GM23248 (cell line): ENCODE measurements at regions not wholly inside any gene's neighbourhood (a gene's known extent, or its start where the extent isn't known, plus 50 kb on each side); places are given as distances from the start of the nearest gene placed in this dataset.

Experiments
- DNase-seq: peaks from one replicate; pipeline ENCODE4 v3.0.0-alpha.2; 2015
- H2AFZ ChIP-seq: fragments of 200-600 bp; sonication (generic); 2 replicates; pipeline ENCODE4 v1.6.1; 2016; ENCODE audit warnings: antibody characterized with exemption
- H3F3A ChIP-seq: fragments of 200-600 bp; sonication (generic); 2 replicates; pipeline ENCODE4 v1.6.1; 2016; ENCODE audit warnings: mild to moderate bottlenecking, antibody characterized with exemption, mixed run types; ENCODE audit not compliant: insufficient read depth
- H3K27ac ChIP-seq: fragments of 200-600 bp; sonication (generic); 2 replicates; pipeline ENCODE4 v1.5.1; 2016; ENCODE audit warnings: mild to moderate bottlenecking
- H3K27me3 ChIP-seq: fragments of 200-600 bp; sonication (generic); replicated peaks from 2 replicates; pipeline ENCODE4 v1.6.1; 2016; ENCODE audit warnings: mild to moderate bottlenecking; ENCODE audit not compliant: insufficient read depth
- H3K36me3 ChIP-seq: fragments of 200-600 bp; sonication (generic); 2 replicates; pipeline ENCODE4 v1.6.1; 2016; ENCODE audit warnings: low read depth, mild to moderate bottlenecking
- H3K4me1 ChIP-seq: fragments of 200-600 bp; sonication (generic); 2 replicates; pipeline ENCODE4 v1.6.1; 2016; ENCODE audit warnings: mild to moderate bottlenecking; ENCODE audit not compliant: insufficient read depth
- H3K4me2 ChIP-seq: fragments of 200-600 bp; sonication (generic); one replicate; pipeline ENCODE4 v1.6.1; 2016; ENCODE audit warnings: mild to moderate bottlenecking; ENCODE audit not compliant: unreplicated experiment
- H3K4me3 ChIP-seq: fragments of 200-600 bp; sonication (generic); 2 replicates; pipeline ENCODE4 v1.5.1; 2016; ENCODE audit warnings: mild to moderate bottlenecking
- H3K79me2 ChIP-seq: fragments of 200-600 bp; sonication (generic); 2 replicates; pipeline ENCODE4 v1.6.1; 2016; ENCODE audit warnings: mild to moderate bottlenecking; ENCODE audit not compliant: insufficient read depth
- H3K9ac ChIP-seq: fragments of 200-600 bp; sonication (generic); 2 replicates; pipeline ENCODE4 v1.6.1; 2016; ENCODE audit warnings: mild to moderate bottlenecking
- H3K9me2 ChIP-seq: fragments of 200-600 bp; sonication (generic); 2 replicates; pipeline ENCODE4 v1.6.1; 2016; ENCODE audit warnings: mixed run types, mild to moderate bottlenecking, moderate library complexity; ENCODE audit not compliant: insufficient read depth
- H3K9me3 ChIP-seq: fragments of 200-600 bp; sonication (generic); one replicate; pipeline ENCODE4 v1.6.1; 2017; ENCODE audit warnings: low read depth
- H4K20me1 ChIP-seq: fragments of 200-600 bp; sonication (generic); 2 replicates; pipeline ENCODE4 v1.6.0; 2016; ENCODE audit not compliant: insufficient read depth
- EZH2 ChIP-seq: fragments of 200-600 bp; sonication (generic); IDR thresholded peaks from 2 replicates; pipeline ENCODE4 v1.6.1; 2018; ENCODE audit warnings: antibody characterized with exemption, mild to moderate bottlenecking; ENCODE audit not compliant: insufficient read depth, poor library complexity, severe bottlenecking
- EZH2phosphoT487 ChIP-seq: fragments of 200-600 bp; sonication (generic); IDR thresholded peaks from 2 replicates; pipeline ENCODE4 v1.6.1; 2018; ENCODE audit warnings: antibody characterized with exemption, moderate library complexity, mild to moderate bottlenecking, low read depth; ENCODE audit not compliant: insufficient read depth
- WGBS, 2 experiments: methylation state at CpG; one replicate each; pipeline ENCODE4 v1.1.6; 2015 to 2017; ENCODE audit warnings: low lambda C conversion rate in 2 of 2, low coverage in 1 of 2; ENCODE audit errors: missing lambda C conversion rate in 2 of 2; 5-methylcytosine and 5-hydroxymethylcytosine counted together
- in situ Hi-C: fragments of 300-500 bp; cut with MboI; formaldehyde crosslinking; loops from 2 replicates; pipeline ENCODE4 v1.15.0; 2020

- Histone ChIP-seq H3K27me3 (no peaks in the 10 kb centered on the region), H3K27ac (no peak overlapping the region), H3K79me2 (no peaks in the 10 kb centered on the region), H2AFZ (no peak overlapping the region), H3K4me3 (no peak overlapping the region), H3K4me1 (no peaks in the 10 kb centered on the region), H3K9me3 (no peaks in the 10 kb centered on the region), H3K9me2 (no peaks in the 10 kb centered on the region), H3F3A (no peaks in the 10 kb centered on the region), H4K20me1 (no peaks in the 10 kb centered on the region), H3K4me2 (no peak overlapping the region), H3K9ac (no peak overlapping the region), H3K36me3 (no peaks in the 10 kb centered on the region)
- 48 to 55% methylated on average over 3 of the region's 3 CpGs for WGBS, 2 experiments
- peak; percentile 17 for DNase-seq
- TF ChIP-seq EZH2, result no peak
- no peak for TF ChIP-seq EZH2phosphoT487
- in situ Hi-C loops, result no loop called here
Measured at GRCh38 chr5:57559110-57559635, 76.6 kb upstream of the ACTBL2 start.

GRCh38 chr5:57552033-57552432, 69.4 kb upstream of the ACTBL2 start:
- Histone ChIP-seq H3K27ac (no peak overlapping the region), H3K79me2 (no peaks in the 10 kb centered on the region), H3K9me2 (no peaks in the 10 kb centered on the region), H3K36me3 (no peaks in the 10 kb centered on the region), H2AFZ (no peak overlapping the region), H3K4me2 (no peak overlapping the region), H3K4me3 (no peak overlapping the region), H4K20me1 (no peaks in the 10 kb centered on the region), H3K9ac (no peak overlapping the region), H3K4me1 (no peaks in the 10 kb centered on the region), H3K27me3 (no peaks in the 10 kb centered on the region), H3F3A (no peaks in the 10 kb centered on the region), H3K9me3 (no peaks in the 10 kb centered on the region)
- no peak for DNase-seq
- 56 to 61% methylated on average over 3 of the region's 3 CpGs for WGBS, 2 experiments
- TF ChIP-seq EZH2phosphoT487 (no peak), EZH2 (no peak)
- in situ Hi-C loops, result no loop called here

GRCh38 chr5:57551251-57551650, 68.6 kb upstream of the ACTBL2 start:
- in situ Hi-C loops, result no loop called here
- TF ChIP-seq EZH2 (no peak), EZH2phosphoT487 (no peak)
- no peak overlapping the region for H3K27ac ChIP-seq
- no peaks in the 10 kb centered on the region for H3K9me2 ChIP-seq
- no peaks in the 10 kb centered on the region for H3K9me3 ChIP-seq
- no peak overlapping the region for H3K4me2 ChIP-seq
- no peak overlapping the region for H3K9ac ChIP-seq
- H3K27me3 ChIP-seq, result no peaks in the 10 kb centered on the region
- no peak for DNase-seq
- H3K4me1 ChIP-seq, result no peaks in the 10 kb centered on the region
- no peak overlapping the region for H2AFZ ChIP-seq
- H3K4me3 ChIP-seq, result no peak overlapping the region
- no peaks in the 10 kb centered on the region for H3K79me2 ChIP-seq
- no peaks in the 10 kb centered on the region for H3F3A ChIP-seq
- no peaks in the 10 kb centered on the region for H3K36me3 ChIP-seq
- 60 to 69% methylated on average over 3 of the region's 3 CpGs for WGBS, 2 experiments
- no peaks in the 10 kb centered on the region for H4K20me1 ChIP-seq

GRCh38 chr5:57550132-57550531, 67.5 kb upstream of the ACTBL2 start:
- H3K27ac ChIP-seq, result no peak overlapping the region
- in situ Hi-C loops, result no loop called here
- H3K9me2 ChIP-seq, result no peaks in the 10 kb centered on the region
- 70 to 76% methylated on average over 6 of the region's 6 CpGs for WGBS, 2 experiments
- H3K79me2 ChIP-seq, result no peaks in the 10 kb centered on the region
- no peaks in the 10 kb centered on the region for H3K27me3 ChIP-seq
- H3F3A ChIP-seq, result no peaks in the 10 kb centered on the region
- no peak overlapping the region for H3K9ac ChIP-seq
- H4K20me1 ChIP-seq, result no peaks in the 10 kb centered on the region
- no peak for TF ChIP-seq EZH2
- TF ChIP-seq EZH2phosphoT487, result no peak
- H3K4me1 ChIP-seq, result no peaks in the 10 kb centered on the region
- no peaks in the 10 kb centered on the region for H3K9me3 ChIP-seq
- H2AFZ ChIP-seq, result no peak overlapping the region
- H3K4me3 ChIP-seq, result no peak overlapping the region
- H3K4me2 ChIP-seq, result no peak overlapping the region
- DNase-seq, result no peak
- no peaks in the 10 kb centered on the region for H3K36me3 ChIP-seq

GRCh38 chr5:57549566-57549965, 67.0 kb upstream of the ACTBL2 start:
- Histone ChIP-seq H3F3A (no peaks in the 10 kb centered on the region), H3K79me2 (no peaks in the 10 kb centered on the region), H3K4me3 (no peak overlapping the region), H3K4me2 (no peak overlapping the region), H3K9me3 (no peaks in the 10 kb centered on the region), H3K4me1 (no peaks in the 10 kb centered on the region), H4K20me1 (no peaks in the 10 kb centered on the region), H3K27me3 (no peaks in the 10 kb centered on the region), H3K36me3 (no peaks in the 10 kb centered on the region), H3K27ac (no peak overlapping the region), H2AFZ (no peak overlapping the region), H3K9ac (no peak overlapping the region), H3K9me2 (no peaks in the 10 kb centered on the region)
- TF ChIP-seq EZH2, result no peak
- no peak for TF ChIP-seq EZH2phosphoT487
- in situ Hi-C loops, result no loop called here
- DNase-seq, result no peak
